ENCODE measurements at regions not wholly inside any gene's neighbourhood (a gene's known extent, or its start where the extent isn't known, plus 50 kb on each side); places are given as distances from the start of the nearest gene placed in this dataset.

DNA sequence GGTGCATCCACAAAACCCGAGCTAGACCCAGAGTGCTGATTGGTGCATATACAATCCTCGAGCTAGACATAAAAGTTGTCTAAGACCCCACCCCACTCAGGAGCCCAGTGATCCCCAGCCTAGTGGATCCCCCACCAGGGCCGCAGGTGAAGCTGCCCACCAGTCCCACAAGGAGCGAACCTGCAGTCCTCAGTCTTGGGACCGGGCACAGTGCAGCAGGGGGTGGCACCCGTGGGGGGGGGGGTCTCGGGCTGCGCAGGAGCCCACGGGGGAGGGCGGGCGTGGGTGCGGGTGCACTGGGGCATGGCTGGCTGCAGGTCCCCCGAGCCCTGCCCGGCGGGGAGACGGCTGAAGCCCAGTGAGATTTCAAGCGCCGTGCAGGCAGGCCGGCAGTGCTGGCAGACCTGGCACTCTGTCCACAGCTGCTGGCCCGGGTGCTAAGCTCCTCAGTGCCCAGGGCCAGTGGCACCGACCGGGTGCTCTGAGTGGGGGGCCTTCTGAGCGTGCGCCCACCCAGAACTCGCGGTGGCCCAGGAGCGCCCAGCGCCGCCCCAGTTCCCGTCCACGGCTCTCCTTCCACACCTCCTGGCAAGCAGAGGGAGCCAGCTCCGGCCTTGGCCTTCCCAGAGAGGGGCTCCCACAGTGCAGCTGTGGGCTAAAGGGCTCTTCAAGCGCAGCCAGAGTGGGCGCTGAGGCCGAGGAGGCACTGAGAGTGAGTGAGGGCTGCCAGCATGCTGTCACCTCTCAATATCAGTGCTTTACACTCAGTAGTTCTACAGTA is 989.1 kb downstream of the FAM181B start:
- TF ChIP-seq, protein P1, sequence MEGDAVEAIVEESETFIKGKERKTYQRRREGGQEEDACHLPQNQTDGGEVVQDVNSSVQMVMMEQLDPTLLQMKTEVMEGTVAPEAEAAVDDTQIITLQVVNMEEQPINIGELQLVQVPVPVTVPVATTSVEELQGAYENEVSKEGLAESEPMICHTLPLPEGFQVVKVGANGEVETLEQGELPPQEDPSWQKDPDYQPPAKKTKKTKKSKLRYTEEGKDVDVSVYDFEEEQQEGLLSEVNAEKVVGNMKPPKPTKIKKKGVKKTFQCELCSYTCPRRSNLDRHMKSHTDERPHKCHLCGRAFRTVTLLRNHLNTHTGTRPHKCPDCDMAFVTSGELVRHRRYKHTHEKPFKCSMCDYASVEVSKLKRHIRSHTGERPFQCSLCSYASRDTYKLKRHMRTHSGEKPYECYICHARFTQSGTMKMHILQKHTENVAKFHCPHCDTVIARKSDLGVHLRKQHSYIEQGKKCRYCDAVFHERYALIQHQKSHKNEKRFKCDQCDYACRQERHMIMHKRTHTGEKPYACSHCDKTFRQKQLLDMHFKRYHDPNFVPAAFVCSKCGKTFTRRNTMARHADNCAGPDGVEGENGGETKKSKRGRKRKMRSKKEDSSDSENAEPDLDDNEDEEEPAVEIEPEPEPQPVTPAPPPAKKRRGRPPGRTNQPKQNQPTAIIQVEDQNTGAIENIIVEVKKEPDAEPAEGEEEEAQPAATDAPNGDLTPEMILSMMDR (conservative IDR thresholded peaks at IDR 0.05; ENCODE audit: low read length): no peak
- DNase-seq (ENCODE audit: low read depth): no peak
- H3K4me3 ChIP-seq (ENCODE audit: low read length): no peak overlapping the region

DNA sequence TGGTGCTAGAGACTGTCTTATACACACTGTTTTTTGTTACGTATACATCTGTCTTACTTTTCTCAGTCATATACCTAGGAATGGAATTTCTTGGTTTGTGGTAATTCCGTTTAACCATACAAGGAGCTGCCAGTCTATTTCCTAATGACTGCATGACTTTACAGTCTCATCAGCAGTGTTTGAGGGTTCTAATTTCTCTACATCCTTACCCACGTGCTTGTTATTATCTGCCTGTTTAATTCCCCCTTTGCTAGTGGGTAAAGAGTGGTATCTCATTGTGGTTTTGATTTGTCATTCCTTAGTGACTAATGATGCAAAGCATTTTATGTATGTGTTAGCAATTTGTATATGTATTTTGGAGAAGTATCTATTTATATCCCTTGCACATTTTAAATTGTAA is 1008.0 kb downstream of the FAM181B start:
- TF ChIP-seq, protein P1 (conservative IDR thresholded peaks at IDR 0.05; ENCODE audit: low read length): no peak
- peak; percentile 27 for DNase-seq (ENCODE audit: low read depth)
- H3K4me3 ChIP-seq (ENCODE audit: low read length): no peak overlapping the region

DNA sequence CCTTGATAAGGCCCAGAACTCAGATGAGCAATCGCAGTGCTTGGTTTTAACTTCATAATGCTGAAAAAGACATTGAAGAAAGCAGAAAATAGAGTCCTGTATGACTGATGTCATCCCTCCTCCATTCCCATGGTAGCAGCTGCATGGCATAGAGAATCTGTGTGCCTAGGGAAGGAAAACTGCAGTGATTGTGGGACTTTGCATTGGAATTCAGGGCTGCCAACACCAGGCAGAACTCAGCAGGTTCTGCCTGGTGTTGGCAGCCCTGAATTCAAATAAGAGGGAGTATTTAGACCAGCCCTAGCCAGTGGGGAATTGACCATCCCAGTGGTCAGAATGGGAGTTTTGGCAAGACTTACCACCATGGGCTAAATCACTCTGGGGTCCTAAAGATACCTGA is 1016.0 kb downstream of the FAM181B start:
- H3K4me3 ChIP-seq (ENCODE audit: low read length): no peak overlapping the region
- DNase-seq (ENCODE audit: low read depth): no peak
- TF ChIP-seq, protein P1 (conservative IDR thresholded peaks at IDR 0.05; ENCODE audit: low read length): no peak

DNA sequence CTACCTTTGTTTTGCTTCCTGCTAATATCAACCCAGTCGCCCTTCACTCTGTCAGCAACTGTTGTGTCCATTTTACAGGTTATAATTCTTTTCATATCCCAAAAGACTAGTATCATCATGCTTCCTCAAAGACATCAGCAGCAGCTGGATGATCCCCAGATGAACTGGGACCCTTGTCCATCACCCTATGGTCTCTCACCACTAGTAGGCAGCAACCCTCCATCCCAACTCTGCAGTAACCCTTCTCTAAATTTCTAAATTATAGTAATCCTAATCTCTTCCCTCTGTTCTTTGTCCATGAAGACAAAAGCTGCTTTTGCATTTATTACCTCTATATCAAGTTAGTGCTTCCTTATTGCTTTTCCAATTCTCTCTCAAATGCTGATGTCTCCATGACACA is 1025.8 kb downstream of the FAM181B start:
- no peak overlapping the region for H3K4me3 ChIP-seq (ENCODE audit: low read length)
- TF ChIP-seq, protein P1 (conservative IDR thresholded peaks at IDR 0.05; ENCODE audit: low read length): no peak
- DNase-seq (ENCODE audit: low read depth): no peak

DNA sequence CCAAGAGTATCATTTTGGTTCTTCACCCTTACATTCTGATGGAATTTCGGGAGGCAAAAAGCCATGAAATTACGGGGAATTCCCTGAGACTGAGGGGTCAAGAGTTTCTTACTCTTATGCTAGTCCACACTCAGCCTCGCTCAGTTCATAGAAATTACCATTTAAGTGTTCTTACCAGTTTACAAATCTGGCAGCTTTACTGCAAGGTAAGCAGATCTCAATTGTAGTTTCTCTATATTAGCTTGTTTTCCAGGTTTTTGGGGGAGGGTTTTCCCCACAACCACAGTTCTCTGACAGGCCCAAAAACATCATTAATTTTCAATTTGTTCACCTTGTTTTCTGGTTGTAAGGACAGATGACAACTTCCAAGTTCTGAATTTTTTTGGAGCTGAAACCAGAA is 1028.4 kb downstream of the FAM181B start:
- no peak for DNase-seq (ENCODE audit: low read depth)
- TF ChIP-seq, protein P1 (conservative IDR thresholded peaks at IDR 0.05; ENCODE audit: low read length): no peak
- H3K4me3 ChIP-seq (ENCODE audit: low read length): no peak overlapping the region

DNA sequence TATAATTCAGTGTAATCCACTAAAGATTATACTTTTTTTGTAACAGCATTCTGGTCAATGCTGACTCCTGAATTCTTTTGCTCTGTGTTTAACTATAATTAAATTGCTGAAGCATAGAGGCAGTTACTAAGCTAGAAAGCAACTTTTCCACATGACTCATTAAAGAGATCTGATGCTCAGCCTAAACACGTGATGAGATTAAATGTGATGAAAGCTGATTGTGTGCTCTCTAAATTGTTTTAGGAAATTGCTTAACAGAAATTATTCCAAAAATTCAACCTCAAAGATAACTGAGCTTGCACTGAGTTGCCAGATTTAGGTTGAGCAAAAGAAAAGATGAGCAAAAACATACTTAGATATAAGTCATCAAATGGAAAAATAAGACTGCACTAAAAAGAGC is 1033.6 kb downstream of the FAM181B start:
- peak; percentile 29 for DNase-seq (ENCODE audit: low read depth)
- TF ChIP-seq, protein P1 (conservative IDR thresholded peaks at IDR 0.05; ENCODE audit: low read length): no peak
- H3K4me3 ChIP-seq (ENCODE audit: low read length): no peak overlapping the region

DNA sequence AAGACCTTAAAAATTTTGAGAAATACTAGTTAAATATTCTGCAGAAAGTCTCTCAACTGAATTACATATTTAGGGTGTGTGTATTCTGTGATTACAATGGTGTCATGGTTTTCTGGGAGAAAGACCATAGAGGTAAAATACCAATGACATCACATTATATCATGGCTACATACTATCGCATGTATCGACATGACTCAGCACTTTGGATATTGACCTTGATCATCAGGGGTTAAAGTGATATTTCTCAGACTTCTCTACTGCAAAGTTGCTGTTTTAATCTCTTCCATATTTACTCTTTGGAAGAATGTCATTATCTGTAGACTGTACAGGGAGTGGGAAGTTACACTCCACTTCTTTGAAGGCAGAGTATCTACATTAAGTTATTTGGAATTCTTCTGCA is 1046.6 kb downstream of the FAM181B start:
- TF ChIP-seq, protein P1 (conservative IDR thresholded peaks at IDR 0.05; ENCODE audit: low read length): no peak
- DNase-seq (ENCODE audit: low read depth): no peak
- no peak overlapping the region for H3K4me3 ChIP-seq (ENCODE audit: low read length)
